Parathyroid adenoma (tissue), 2 donors: ENCODE measurements at regions not wholly inside any gene's neighbourhood (a gene's known extent, or its start where the extent isn't known, plus 50 kb on each side); places are given as distances from the start of the nearest gene placed in this dataset.

Experiments
- H2AFZ ChIP-seq: fragments of 300-600 bp; sonication (generic); one replicate; pipeline ENCODE4 v1.7.0; 2017; ENCODE audit warnings: antibody characterized with exemption, mild to moderate bottlenecking
- H3K27ac ChIP-seq: fragments of 300-600 bp; sonication (generic); one replicate; pipeline ENCODE4 v1.7.0; 2017
- H3K27me3 ChIP-seq: fragments of 300-600 bp; sonication (generic); one replicate; pipeline ENCODE4 v1.7.0; 2017; ENCODE audit warnings: low read length; ENCODE audit not compliant: control insufficient read depth, insufficient read depth
- H3K36me3 ChIP-seq: fragments of 300-600 bp; sonication (generic); one replicate; pipeline ENCODE4 v1.7.0; 2017; ENCODE audit warnings: low read length; ENCODE audit not compliant: control insufficient read depth, insufficient read depth
- H3K4me1 ChIP-seq: fragments of 300-600 bp; sonication (generic); one replicate; pipeline ENCODE4 v1.7.0; 2017; ENCODE audit warnings: control low read depth
- H3K4me2 ChIP-seq: fragments of 300-600 bp; sonication (generic); one replicate; pipeline ENCODE4 v1.7.0; 2017; ENCODE audit warnings: low read length
- H3K4me3 ChIP-seq: fragments of 300-600 bp; sonication (generic); one replicate; pipeline ENCODE4 v1.7.0; 2017; ENCODE audit warnings: low read depth, low read length
- H3K79me2 ChIP-seq: fragments of 300-600 bp; sonication (generic); one replicate; pipeline ENCODE4 v1.7.0; 2017; ENCODE audit warnings: control low read depth
- H3K9ac ChIP-seq: fragments of 300-600 bp; sonication (generic); one replicate; pipeline ENCODE4 v1.7.0; 2017; ENCODE audit warnings: mild to moderate bottlenecking
- H3K9me3 ChIP-seq: fragments of 300-600 bp; sonication (generic); one replicate; pipeline ENCODE4 v1.7.0; 2017; ENCODE audit warnings: low read length; ENCODE audit not compliant: control insufficient read depth
- CTCF ChIP-seq: fragments of 300-600 bp; sonication (generic); IDR thresholded peaks from one replicate; pipeline ENCODE4 v1.7.0; 2017; ENCODE audit warnings: antibody characterized with exemption, mild to moderate bottlenecking
- donor health status: primary hyperparathyroidism.

- Histone ChIP-seq H3K4me2 (no peak overlapping the region), H3K9ac (no peak overlapping the region), H3K79me2 (no peaks in the 10 kb centered on the region), H3K27me3 (no peaks in the 10 kb centered on the region), H3K4me3 (no peak overlapping the region), H3K4me1 (no peaks in the 10 kb centered on the region), H3K27ac (no peak overlapping the region), H2AFZ (no peak overlapping the region), H3K36me3 (no peaks in the 10 kb centered on the region), H3K9me3 (no peaks in the 10 kb centered on the region)
- TF ChIP-seq CTCF = no peak
Observed at GRCh38 chr9:12975496-12975895, 200.7 kb downstream of the LURAP1L start.

- H3K79me2 ChIP-seq = no peaks in the 10 kb centered on the region
- no peak for TF ChIP-seq CTCF
- H3K4me3 ChIP-seq = no peak overlapping the region
- no peaks in the 10 kb centered on the region for H3K27me3 ChIP-seq
- no peak overlapping the region for H3K4me2 ChIP-seq
- no peak overlapping the region for H3K9ac ChIP-seq
- H3K36me3 ChIP-seq = no peaks in the 10 kb centered on the region
- no peaks in the 10 kb centered on the region for H3K4me1 ChIP-seq
- no peak overlapping the region for H3K27ac ChIP-seq
- H3K9me3 ChIP-seq = no peaks in the 10 kb centered on the region
- H2AFZ ChIP-seq = no peak overlapping the region
Observed at GRCh38 chr9:12980085-12980851, 205.4 kb downstream of the LURAP1L start.

- Histone ChIP-seq H3K27ac (no peak overlapping the region), H3K4me3 (no peak overlapping the region), H3K27me3 (no peaks in the 10 kb centered on the region), H3K4me2 (no peak overlapping the region), H3K9ac (no peak overlapping the region), H3K9me3 (no peaks in the 10 kb centered on the region), H3K36me3 (no peaks in the 10 kb centered on the region), H3K4me1 (no peaks in the 10 kb centered on the region), H2AFZ (no peak overlapping the region), H3K79me2 (no peaks in the 10 kb centered on the region)
- no peak for TF ChIP-seq CTCF
Observed at GRCh38 chr9:12988258-12988657, 213.4 kb downstream of the LURAP1L start.

- H3K4me1 ChIP-seq = no peaks in the 10 kb centered on the region
Observed at GRCh38 chr9:12989669-12990068, 214.8 kb downstream of the LURAP1L start.

More at GRCh38 chr9:12989669-12990068, 214.8 kb downstream of the LURAP1L start:
- Histone ChIP-seq H3K27ac (no peak overlapping the region), H3K9ac (no peak overlapping the region), H2AFZ (no peak overlapping the region), H3K4me3 (no peak overlapping the region), H3K36me3 (no peaks in the 10 kb centered on the region), H3K79me2 (no peaks in the 10 kb centered on the region), H3K27me3 (no peaks in the 10 kb centered on the region), H3K9me3 (no peaks in the 10 kb centered on the region), H3K4me2 (no peak overlapping the region)
- TF ChIP-seq CTCF = no peak
